HL-60/S4 treated with retinoic acid at 250 ng/mL for 4 days and 3 days (cell line): ENCODE measurements at regions not wholly inside any gene's neighbourhood (a gene's known extent, or its start where the extent isn't known, plus 50 kb on each side); places are given as distances from the start of the nearest gene placed in this dataset.

Source experiments
- in situ Hi-C: fragments of 300-500 bp; cut with MboI; formaldehyde crosslinking; loops from 2 replicates; pipeline ENCODE4 v1.7.0; 2022; ENCODE audit warnings: low sequenced_read_pairs

GRCh38 chr1:53378061-53378460, 50.2 kb upstream of the LRP8 start:
- in situ Hi-C loops = no loop called here

GRCh38 chr1:53378932-53379661, 51.2 kb upstream of the LRP8 start:
- in situ Hi-C loops = no loop called here

GRCh38 chr1:53379662-53380002, 51.8 kb upstream of the LRP8 start:
- in situ Hi-C loops = no loop called here

GRCh38 chr1:53380296-53380695, 52.4 kb upstream of the LRP8 start:
- in situ Hi-C loops = no loop called here

- in situ Hi-C loops = no loop called here
Observed at GRCh38 chr1:53381790-53382401, 54.0 kb upstream of the LRP8 start.

- in situ Hi-C loops = no loop called here
Observed at GRCh38 chr1:53383136-53383870, 55.4 kb upstream of the LRP8 start.

- in situ Hi-C loops = no loop called here
Observed at GRCh38 chr1:53384796-53385195, 56.9 kb upstream of the LRP8 start.

- in situ Hi-C loops = no loop called here
Observed at GRCh38 chr1:53385276-53386225, 57.7 kb upstream of the LRP8 start.

- in situ Hi-C loops = no loop called here
Observed at GRCh38 chr1:53388963-53389362, 61.1 kb upstream of the LRP8 start.

- in situ Hi-C loops = loop anchor here (5.0 kb wide), 1 partner anchor 113 kb away; no protein-coding TSS in a partner anchor
Observed at GRCh38 chr1:53390261-53390660, 62.4 kb upstream of the LRP8 start.

- in situ Hi-C loops = loop anchor here (5.0 kb wide), 1 partner anchor 113 kb away; no protein-coding TSS in a partner anchor
Observed at GRCh38 chr1:53390736-53391135, 62.9 kb upstream of the LRP8 start.

- in situ Hi-C loops = loop anchor here (5.0 kb wide), 1 partner anchor 114 kb away; no protein-coding TSS in a partner anchor
Observed at GRCh38 chr1:53391296-53391695, 63.4 kb upstream of the LRP8 start.

GRCh38 chr1:53391982-53392381, 64.1 kb upstream of the LRP8 start:
- in situ Hi-C loops = loop anchor here (5.0 kb wide), 1 partner anchor 115 kb away; no protein-coding TSS in a partner anchor

- in situ Hi-C loops = loop anchor here (5.0 kb wide), 1 partner anchor 115 kb away; no protein-coding TSS in a partner anchor
Observed at GRCh38 chr1:53392460-53392859, 64.6 kb upstream of the LRP8 start.

GRCh38 chr1:53393325-53393792, 65.5 kb upstream of the LRP8 start:
- in situ Hi-C loops = loop anchor here (5.0 kb wide), 1 partner anchor 116 kb away; no protein-coding TSS in a partner anchor

GRCh38 chr1:53394306-53394705, 64.9 kb upstream of the DMRTB1 start:
- in situ Hi-C loops = loop anchor here (5.0 kb wide), 1 partner anchor 117 kb away; no protein-coding TSS in a partner anchor

- in situ Hi-C loops = no loop called here
Observed at GRCh38 chr1:53395671-53396215, 63.5 kb upstream of the DMRTB1 start.

GRCh38 chr1:53396573-53397268, 62.5 kb upstream of the DMRTB1 start:
- in situ Hi-C loops = no loop called here

- in situ Hi-C loops = no loop called here
Observed at GRCh38 chr1:53398091-53398490, 61.1 kb upstream of the DMRTB1 start.
